HepG2 (cell line): ENCODE measurements at regions not wholly inside any gene's neighbourhood (a gene's known extent, or its start where the extent isn't known, plus 50 kb on each side); places are given as distances from the start of the nearest gene placed in this dataset.

Experiments
- ATAC-seq: fragments of 200-7000 bp; cut with Tn5 transposase; 3 replicates; pipeline ENCODE4 v1.9.1; 2020; ENCODE audit warnings: mild to moderate bottlenecking, moderate library complexity
- BruUV-seq: library from RNA; stranded (reverse); fragments of 400-500 nt; replicated peaks from 2 replicates; lab custom pipeline; 2021; lab: Mats Ljungman, UMichigan
- CTCF ChIA-PET: fragments of 300-600 bp; formaldehyde crosslinking; extraction: SDS; loops from one replicate; lab custom pipeline; 2021; ENCODE audit warnings: low total read pairs, inconsistent platforms, low intra/inter-chr PET ratio; lab: Yijun Ruan, JAX
- POLR2A ChIA-PET: fragments of 350-600 bp; sonication (Branson Sonifier 250); formaldehyde crosslinking; loops from one replicate; lab custom pipeline; 2020; ENCODE audit warnings: antibody characterized with exemption, inconsistent platforms; lab: Yijun Ruan, JAX
- DNase-seq: peaks from one replicate; pipeline ENCODE4 v3.0.0-alpha.2; 2015; ENCODE audit warnings: low spot score
- FAIRE-seq: peaks from 3 replicates; lab custom pipeline; 2011; peaks lifted over from hg19 to GRCh38; lab: Jason Lieb, UNC
- H2AFZ ChIP-seq: one replicate; pipeline ENCODE4 v1.6.1; 2011; ENCODE audit warnings: low read length, inconsistent platforms
- H3K27ac ChIP-seq: fragments of 300-600 bp; 3 replicates; pipeline ENCODE4 v1.8.0; 2011; ENCODE audit warnings: mixed run types, mild to moderate bottlenecking, mixed read lengths, low read length, inconsistent platforms; ENCODE audit not compliant: insufficient read depth; ENCODE audit errors: extremely low read length
- H3K27me3 ChIP-seq, 2 experiments: fragments of 200-600 bp in 1 of 2; 2 replicates in 1 of 2; 3 replicates in 1 of 2; pipeline versions ENCODE4 v1.6.0 to v1.8.0; 2011; ENCODE audit warnings: low read length in 2 of 2, mild to moderate bottlenecking in 2 of 2, moderate library complexity in 2 of 2, inconsistent platforms in 1 of 2; ENCODE audit not compliant: insufficient read depth in 2 of 2, control insufficient read depth in 1 of 2
- H3K36me3 ChIP-seq, 2 experiments: fragments of 200-600 bp in 1 of 2; replicated peaks in 1 of 2; 2 replicates in 1 of 2; 3 replicates in 1 of 2; pipeline versions ENCODE4 v1.5.1 to v1.8.0; 2011; ENCODE audit warnings: low read length in 2 of 2, inconsistent platforms in 1 of 2; ENCODE audit not compliant: insufficient read depth in 2 of 2, control insufficient read depth in 1 of 2
- H3K4me1 ChIP-seq: 2 replicates; pipeline ENCODE4 v1.5.1; 2012; ENCODE audit warnings: low read length, inconsistent platforms; ENCODE audit not compliant: insufficient read depth
- H3K4me2 ChIP-seq: 2 replicates; pipeline ENCODE4 v1.6.0; 2011; ENCODE audit warnings: low read depth, low read length, inconsistent platforms
- H3K4me3 ChIP-seq, 3 experiments: fragments of 200-600 bp in 1 of 3; sonication (generic), shearing (Covaris generic) in 1 of 3; replicated peaks in 1 of 3; 2 replicates each; pipeline ENCODE4 v1.5.1; 2011 to 2016; ENCODE audit warnings: low read length in 3 of 3, inconsistent platforms in 2 of 3, low read depth in 2 of 3, mild to moderate bottlenecking in 2 of 3, control low read depth in 1 of 3, mixed read lengths in 1 of 3; ENCODE audit not compliant: insufficient read depth in 1 of 3
- H3K79me2 ChIP-seq: one replicate; pipeline ENCODE4 v1.6.1; 2011; ENCODE audit warnings: low read length, inconsistent platforms; ENCODE audit not compliant: insufficient read depth
- H3K9ac ChIP-seq: 2 replicates; pipeline ENCODE4 v1.6.0; 2011; ENCODE audit warnings: mild to moderate bottlenecking, low read depth, low read length, inconsistent platforms; ENCODE audit not compliant: insufficient read depth
- H3K9me3 ChIP-seq: 2 replicates; pipeline ENCODE4 v1.5.1; 2012; ENCODE audit warnings: mild to moderate bottlenecking, low read length
- H4K20me1 ChIP-seq: 2 replicates; pipeline ENCODE4 v1.6.0; 2011; ENCODE audit warnings: inconsistent platforms, mild to moderate bottlenecking, low read length, moderate library complexity; ENCODE audit not compliant: insufficient read depth
- ARID2 ChIP-seq: sonication (generic); formaldehyde crosslinking; IDR thresholded peaks from 2 replicates; pipeline ENCODE4 v1.8.1; 2022; ENCODE audit warnings: mild to moderate bottlenecking, missing genetic modification reagents, borderline replicate concordance
- CBX5 ChIP-seq: sonication (generic); formaldehyde crosslinking; IDR thresholded peaks from 2 replicates; pipeline ENCODE4 v1.4.0; 2020; ENCODE audit warnings: missing genetic modification reagents, borderline replicate concordance
- CREB3 ChIP-seq: sonication (generic); formaldehyde crosslinking; IDR thresholded peaks from 2 replicates; pipeline ENCODE4 v1.5.0; 2020; ENCODE audit warnings: missing genetic modification reagents
- HMG20B ChIP-seq: conservative IDR thresholded peaks from 2 replicates; pipeline ENCODE4 v1.6.1; 2016; ENCODE audit warnings: missing genetic modification reagents, missing compliant biosample characterization
- MNT ChIP-seq: fragments of 450-650 bp; IDR thresholded peaks from 2 replicates; pipeline ENCODE4 v1.6.1; 2016
- NR2F6 ChIP-seq, 2 experiments: IDR thresholded peaks; 2 replicates each; pipeline ENCODE4 v1.6.1; 2016; ENCODE audit warnings: antibody characterized with exemption in 1 of 2, mild to moderate bottlenecking in 1 of 2
- PHB2 ChIP-seq: fragments of 450-650 bp; IDR thresholded peaks from 2 replicates; pipeline ENCODE4 v1.6.1; 2018; ENCODE audit not compliant: partially characterized antibody
- PLRG1 ChIP-seq: fragments of 450-650 bp; conservative IDR thresholded peaks from 2 replicates; pipeline ENCODE4 v1.6.1; 2016
- SOX5 ChIP-seq: IDR thresholded peaks from 2 replicates; pipeline ENCODE4 v1.6.1; 2016; ENCODE audit warnings: borderline replicate concordance
- ZBTB37 ChIP-seq: sonication (generic); formaldehyde crosslinking; IDR thresholded peaks from 2 replicates; pipeline ENCODE4 v1.4.0; 2020; ENCODE audit warnings: mild to moderate bottlenecking, missing genetic modification reagents
- ZFP36L1 ChIP-seq: sonication (generic); formaldehyde crosslinking; IDR thresholded peaks from 2 replicates; pipeline ENCODE4 v1.8.0; 2022; ENCODE audit warnings: mild to moderate bottlenecking, missing genetic modification reagents, moderate library complexity
- ZNF770 ChIP-seq: sonication (generic); formaldehyde crosslinking; IDR thresholded peaks from 2 replicates; pipeline ENCODE4 v1.5.0; 2020; ENCODE audit warnings: mild to moderate bottlenecking, missing genetic modification reagents
- WGBS: methylation state at CpG from one replicate; pipeline ENCODE4 v1.1.6; 2017; ENCODE audit warnings: low lambda C conversion rate; 5-methylcytosine and 5-hydroxymethylcytosine counted together
- in situ Hi-C: cut with HindIII; loops from 2 replicates; pipeline ENCODE4 v1.10.0; 2017; ENCODE audit warnings: low pct_unique_long_range_greater_than_20kb; ENCODE audit not compliant: extremely low pct_ligation_motif_present
- intact Hi-C: fragments of 100-400 bp; cut with micrococcal nuclease; formaldehyde crosslinking; loops from one replicate; pipeline ENCODE4 v1.10.0; 2022; ENCODE audit not compliant: unreplicated experiment

GRCh38 chr12:89216211-89216952 is 135.9 kb downstream of the DUSP6 start:
- Histone ChIP-seq H3K4me3 (no peak overlapping the region), H2AFZ (no peak overlapping the region), H3K79me2 (no peaks in the 10 kb centered on the region), H3K4me2 (no peak overlapping the region), H3K36me3 (no peaks in the 10 kb centered on the region), H3K9ac (no peak overlapping the region), H4K20me1 (no peaks in the 10 kb centered on the region), H3K27ac (no peak overlapping the region), H3K4me1 (peaks cover 24% of the 10 kb centered on the region), H3K9me3 (no peaks in the 10 kb centered on the region), H3K27me3 (no peaks in the 10 kb centered on the region)
- BruUV-seq: no TSS peak
- 55% methylated on average over 1 of the region's 1 CpG for WGBS
- ATAC-seq: no peak
- in situ Hi-C loops (no loop called here), intact Hi-C loops (no loop called here)
- DNase-seq: no peak
- no peak for FAIRE-seq
- TF ChIP-seq NR2F6 (IDR thresholded peaks at IDR 0.05) (no peak), NR2F6 (CRISPR knock-in tag; IDR thresholded peaks at IDR 0.05) (no peak), PLRG1 (no peak), HMG20B (CRISPR knock-in tag) (no peak), MNT (peak; percentile 93), SOX5 (CRISPR knock-in tag) (no peak), ARID2 (no peak)
- ChIA-PET CTCF (no interaction called here), POLR2A (no interaction called here)

GRCh38 chr12:89215196-89215595 is 137.1 kb downstream of the DUSP6 start:
- no peaks in the 10 kb centered on the region for H3K36me3 ChIP-seq
- H4K20me1 ChIP-seq: no peaks in the 10 kb centered on the region
- no TSS peak for BruUV-seq
- intact Hi-C loops: no loop called here
- ChIA-PET CTCF (no interaction called here), POLR2A (no interaction called here)
- no peak overlapping the region for H3K4me3 ChIP-seq
- H3K27ac ChIP-seq: no peak overlapping the region
- no peaks in the 10 kb centered on the region for H3K9me3 ChIP-seq
- H3K4me2 ChIP-seq: no peak overlapping the region
- peaks cover 24% of the 10 kb centered on the region for H3K4me1 ChIP-seq
- H2AFZ ChIP-seq: no peak overlapping the region
- no peak for FAIRE-seq
- in situ Hi-C loops: no loop called here
- H3K79me2 ChIP-seq: no peaks in the 10 kb centered on the region
- WGBS: 41% methylated on average over 1 of the region's 1 CpG
- no peak for ATAC-seq
- no peaks in the 10 kb centered on the region for H3K27me3 ChIP-seq
- DNase-seq: no peak
- TF ChIP-seq CREB3 (CRISPR knock-in tag) (no peak), CBX5 (CRISPR knock-in tag) (no peak), ZFP36L1 (CRISPR knock-in tag) (no peak), ZBTB37 (CRISPR knock-in tag) (no peak), PHB2 (no peak), ZNF770 (CRISPR knock-in tag) (no peak)
- no peak overlapping the region for H3K9ac ChIP-seq
